ENCODE measurements at regions not wholly inside any gene's neighbourhood (a gene's known extent, or its start where the extent isn't known, plus 50 kb on each side); places are given as distances from the start of the nearest gene placed in this dataset.

GRCh38 chr12:125203145-125203765 lies 138.0 kb downstream of the AACS start:
- ChIA-PET POLR2A (no interaction called here), CTCF (interaction anchor here (0.7 to 4.0 kb wide), 9 partner anchors 8 to 201 kb away, joined by 3 to 32 read pairs (median 4); no protein-coding TSS in a partner anchor), SMC1A (ENCODE audit: uncharacterized antibody, unreplicated experiment) (interaction anchor here (0.7 to 2.1 kb wide), 4 partner anchors 20 to 297 kb away, joined by 3 to 7 read pairs (median 6); no protein-coding TSS in a partner anchor), RAD21 (ENCODE audit: unreplicated experiment) (interaction anchor here (0.9 to 2.1 kb wide), 5 partner anchors 20 to 297 kb away, joined by 3 to 9 read pairs (median 3); no protein-coding TSS in a partner anchor)
- no peak overlapping the region for H3K27ac ChIP-seq (ENCODE audit: control insufficient read depth, insufficient read depth)
- peak; percentile 43 for TF ChIP-seq RAD21 (IDR thresholded peaks at IDR 0.05; ENCODE audit: insufficient read depth, low read depth, low read length)
- peak; percentile 49 to 70 (median 66) for TF ChIP-seq CTCF (IDR thresholded peaks at IDR 0.05 in 2 of 3, conservative IDR thresholded peaks at IDR 0.05 in 1 of 3; ENCODE audit: control insufficient read depth in 2 of 3, extremely low read depth in 1 of 3, insufficient read depth in 1 of 3, low read depth in 3 of 3, low read length in 3 of 3)
- no peak for TF ChIP-seq CREB1 (IDR thresholded peaks at IDR 0.05; ENCODE audit: low read depth)
- no peak for TF ChIP-seq YBX1 (IDR thresholded peaks at IDR 0.05)
- no peak for TF ChIP-seq ASH2L (IDR thresholded peaks at IDR 0.05; ENCODE audit: borderline replicate concordance, low read depth)
- TF ChIP-seq BHLHE40 (IDR thresholded peaks at IDR 0.05; ENCODE audit: borderline replicate concordance in 1 of 2, low read depth in 2 of 2, low read length in 1 of 2): no peak
- TF ChIP-seq ZNF217 (IDR thresholded peaks at IDR 0.05): no peak
- TF ChIP-seq SMC3 (IDR thresholded peaks at IDR 0.05; ENCODE audit: borderline replicate concordance, low read length): peak; percentile 21; the same call in 1 of the 2 replicates
- TF ChIP-seq SPI1 (IDR thresholded peaks at IDR 0.05; ENCODE audit: borderline replicate concordance, insufficient read depth, low read depth, low read length): no peak
- no peak for TF ChIP-seq SUPT20H (IDR thresholded peaks at IDR 0.05; ENCODE audit: borderline replicate concordance, control insufficient read depth, low read depth, low read length)
- no peak for TF ChIP-seq NR2F1 (conservative IDR thresholded peaks at IDR 0.05)
- no peak for TF ChIP-seq HDAC6 (IDR thresholded peaks at IDR 0.05; ENCODE audit: unreplicated experiment)
- no peak overlapping the region for H2AFZ ChIP-seq (ENCODE audit: control insufficient read depth, low read depth, low read length)
- 0% methylated on average over 1 of the region's 1 CpG for WGBS (ENCODE audit: insufficient coverage, insufficient replicate concordance, low lambda C conversion rate, missing lambda C conversion rate)
- H3K79me2 ChIP-seq (ENCODE audit: control insufficient read depth, insufficient read depth, low read length): no peaks in the 10 kb centered on the region
- H4K20me1 ChIP-seq (ENCODE audit: control insufficient read depth, insufficient read depth): no peaks in the 10 kb centered on the region
- no peaks in the 10 kb centered on the region for H3K27me3 ChIP-seq (replicated peaks in 1 of 2; ENCODE audit: control insufficient read depth in 2 of 2, insufficient read depth in 2 of 2, low read length in 1 of 2)
- H3K4me2 ChIP-seq (ENCODE audit: control insufficient read depth, insufficient read depth): no peak overlapping the region
- ATAC-seq (peak; percentile 70), DNase-seq (ENCODE audit: low read depth, low spot score) (no peak), FAIRE-seq (peak; percentile 13)
- intact Hi-C loops (cut with micrococcal nuclease; ENCODE audit: unreplicated experiment): no loop called here
- H3K4me1 ChIP-seq (ENCODE audit: control insufficient read depth, insufficient read depth, low read length): no peaks in the 10 kb centered on the region
- BruUV-seq (replicated peaks): no TSS peak
- no peak overlapping the region for H3K4me3 ChIP-seq
- H3K36me3 ChIP-seq (ENCODE audit: control insufficient read depth in 2 of 2, insufficient read depth in 2 of 2, low read length in 1 of 2): no peaks in the 10 kb centered on the region
- H3K9me3 ChIP-seq (replicated peaks; ENCODE audit: control insufficient read depth, insufficient read depth, low read length): no peaks in the 10 kb centered on the region; the same call in 2 of the 3 replicates
- in situ Hi-C loops (cut with MboI): no loop called here
- H3K9ac ChIP-seq (ENCODE audit: control insufficient read depth, insufficient read depth, low read length): no peak overlapping the region
